ENCODE measurements at regions not wholly inside any gene's neighbourhood (a gene's known extent, or its start where the extent isn't known, plus 50 kb on each side); places are given as distances from the start of the nearest gene placed in this dataset.

- no peak for DNase-seq (ENCODE audit: low spot score)
Measured at GRCh38 chr2:15042801-15043217, 410.3 kb downstream of the LRATD1 start.

- DNase-seq (ENCODE audit: low spot score) = no peak
Measured at GRCh38 chr2:15043336-15044058, 411.0 kb downstream of the LRATD1 start.

DNA sequence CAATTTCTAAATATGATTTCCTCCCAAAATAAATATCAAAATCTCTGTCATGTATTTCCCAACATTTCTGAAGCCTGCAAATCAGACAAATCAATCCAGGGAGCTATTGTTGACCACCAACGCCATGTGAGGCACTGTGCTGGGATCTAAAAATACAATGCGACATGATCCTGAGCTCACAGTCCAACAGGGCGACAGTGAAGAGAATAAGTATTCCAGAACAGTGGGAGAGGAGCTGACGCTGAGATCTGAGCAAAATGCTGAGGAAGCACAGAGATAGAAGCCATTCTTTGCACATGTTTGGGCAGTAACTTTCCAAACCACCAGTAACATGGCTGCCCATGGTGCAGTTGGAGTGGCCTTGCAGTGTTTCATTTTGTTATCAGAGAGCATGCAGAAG is 412.5 kb downstream of the LRATD1 start:
- DNase-seq (ENCODE audit: low spot score) = no peak

GRCh38 chr2:15047184-15047583 is 414.7 kb downstream of the LRATD1 start:
- no peak for DNase-seq (ENCODE audit: low spot score)

GRCh38 chr2:15048000-15048399 is 415.5 kb downstream of the LRATD1 start:
- no peak for DNase-seq (ENCODE audit: low spot score)

DNA sequence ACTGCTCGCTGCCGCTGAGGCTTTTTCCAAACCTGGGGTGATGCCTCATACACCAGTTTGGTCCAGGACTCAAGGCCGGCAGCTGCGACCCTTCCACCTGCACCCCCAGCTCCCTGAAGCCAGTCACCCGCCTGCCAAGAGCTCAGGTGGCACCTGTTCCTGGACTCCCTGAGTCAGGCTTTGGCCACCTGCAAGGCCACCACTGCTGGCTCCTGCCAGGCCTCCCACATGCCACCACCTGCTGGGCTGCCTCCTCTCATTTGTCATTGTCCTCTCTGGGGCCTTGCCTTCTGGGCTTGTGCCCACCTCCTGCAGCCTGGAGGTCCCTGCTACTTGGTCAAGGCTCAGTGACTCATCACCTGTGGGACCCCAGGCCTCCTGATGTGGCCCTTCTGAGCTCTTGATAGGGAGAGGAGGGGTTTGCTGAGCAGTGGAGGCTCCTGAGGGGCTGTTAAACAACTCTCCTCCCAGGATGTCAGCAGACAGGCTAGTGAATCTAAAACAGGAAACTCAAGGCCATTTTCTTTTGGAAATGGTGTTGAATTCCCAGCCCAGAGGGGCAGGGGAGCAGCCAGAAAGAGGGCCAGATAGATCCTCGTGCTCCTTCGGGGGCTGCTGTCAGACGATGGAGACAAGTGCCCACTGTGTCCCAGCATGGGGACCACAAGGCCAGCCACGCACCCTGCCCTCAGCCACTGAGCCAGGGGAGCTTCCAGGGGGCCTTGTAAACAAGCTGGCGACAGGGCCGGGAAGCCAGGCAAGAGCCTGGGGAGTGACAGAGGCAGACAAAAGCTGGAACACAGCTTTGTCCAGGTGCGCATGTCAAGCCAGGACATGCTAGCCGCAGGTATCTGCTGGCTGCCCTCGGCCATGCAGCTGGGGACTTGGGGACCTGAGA is 416.8 kb downstream of the LRATD1 start:
- no peak for DNase-seq (ENCODE audit: low spot score)

DNA sequence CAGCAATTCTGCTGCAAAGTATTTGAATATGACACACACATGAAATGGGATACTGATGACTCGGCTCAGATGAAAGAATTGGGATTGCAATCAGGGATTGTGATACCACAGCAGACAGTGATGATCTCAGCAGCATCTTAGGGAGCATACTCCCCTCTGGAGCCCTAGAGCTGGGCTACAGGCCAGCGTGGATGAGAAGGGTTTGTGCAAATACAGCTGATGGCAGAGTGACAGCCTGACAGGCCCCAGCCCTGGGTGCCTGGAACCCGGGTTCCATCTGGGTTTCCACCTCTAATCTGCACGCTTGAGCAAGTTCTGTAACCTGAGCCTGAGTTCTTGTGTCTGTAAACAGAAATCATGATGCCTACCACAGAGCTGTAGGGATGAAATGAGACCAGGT is 418.0 kb downstream of the LRATD1 start:
- no peak for DNase-seq (ENCODE audit: low spot score)

DNA sequence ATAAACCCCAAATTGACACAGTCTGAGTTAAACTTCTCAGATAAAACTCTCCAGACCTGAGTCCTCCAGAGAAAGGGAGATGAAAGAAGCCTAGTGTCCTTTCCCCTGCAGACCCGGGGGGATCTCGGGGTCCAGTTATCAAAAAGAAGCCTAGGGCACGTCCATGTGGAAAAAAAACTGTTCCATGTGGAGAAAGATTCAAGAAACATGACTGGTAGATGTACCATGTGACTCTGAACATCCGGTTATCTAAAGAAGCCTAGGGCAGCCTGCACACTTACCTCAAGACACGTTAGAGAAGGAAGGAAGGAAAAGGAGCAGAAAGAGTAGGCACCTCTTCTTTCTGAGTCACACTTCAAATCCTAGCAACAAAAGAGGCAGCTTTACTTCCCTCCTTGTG is 421.0 kb downstream of the LRATD1 start:
- no peak for DNase-seq (ENCODE audit: low spot score)

- DNase-seq (ENCODE audit: low spot score) = peak; percentile 37
Measured at GRCh38 chr2:15058015-15058720, 425.7 kb downstream of the LRATD1 start.

- DNase-seq (ENCODE audit: low spot score) = no peak
Measured at GRCh38 chr2:15058721-15059157, 426.2 kb downstream of the LRATD1 start.

DNA sequence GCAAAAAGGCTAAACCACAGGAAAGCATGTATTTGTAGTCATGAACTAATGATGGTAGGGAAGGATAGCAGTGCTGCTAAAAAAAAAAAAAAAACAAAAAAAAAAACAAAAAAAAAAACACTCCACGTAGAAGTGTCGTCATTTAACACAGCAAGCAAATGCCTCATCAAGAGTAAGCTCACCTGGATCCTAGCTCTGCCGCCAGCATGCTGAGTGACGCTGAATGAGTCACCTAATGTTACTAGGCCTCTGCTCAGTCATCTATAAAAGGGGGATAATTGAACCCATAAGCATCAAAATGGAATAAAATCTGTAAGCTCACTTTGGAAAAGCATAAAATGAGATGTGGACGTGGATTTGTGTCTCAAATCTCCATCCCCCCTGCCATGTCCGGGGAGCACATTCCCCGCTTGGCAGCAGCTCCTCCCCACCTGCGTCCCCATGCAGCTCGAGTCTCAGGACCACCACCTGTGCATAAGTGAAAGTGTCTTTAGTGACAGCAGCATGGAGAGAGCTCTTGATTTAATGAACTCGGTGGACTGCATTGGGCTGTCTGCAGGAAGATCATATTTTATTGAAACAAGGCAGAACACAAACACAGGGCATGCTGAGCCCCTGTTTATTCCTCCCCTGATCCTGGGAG is 427.5 kb downstream of the LRATD1 start:
- no peak for DNase-seq (ENCODE audit: low spot score)

DNA sequence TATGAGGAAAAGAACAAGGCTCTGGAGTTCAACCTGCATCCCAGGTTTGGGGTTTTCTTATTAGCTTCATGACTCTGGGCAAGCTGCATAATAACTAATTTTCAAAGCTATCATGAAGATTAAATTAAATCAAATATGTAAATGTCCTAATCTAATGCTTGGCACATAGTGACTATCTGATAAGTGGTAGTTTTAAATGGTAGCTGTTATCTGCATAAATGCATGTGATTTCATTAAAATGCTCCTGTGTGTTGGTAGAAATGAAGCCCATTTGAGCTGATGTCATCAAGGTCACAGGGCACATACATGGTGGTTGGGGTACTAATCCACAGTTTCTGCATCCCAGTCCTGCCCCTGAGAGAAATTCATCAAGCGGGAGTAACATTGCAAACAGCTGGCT is 428.8 kb downstream of the LRATD1 start:
- no peak for DNase-seq (ENCODE audit: low spot score)

GRCh38 chr2:15066138-15066537 is 433.6 kb downstream of the LRATD1 start:
- no peak for DNase-seq (ENCODE audit: low spot score)

DNA sequence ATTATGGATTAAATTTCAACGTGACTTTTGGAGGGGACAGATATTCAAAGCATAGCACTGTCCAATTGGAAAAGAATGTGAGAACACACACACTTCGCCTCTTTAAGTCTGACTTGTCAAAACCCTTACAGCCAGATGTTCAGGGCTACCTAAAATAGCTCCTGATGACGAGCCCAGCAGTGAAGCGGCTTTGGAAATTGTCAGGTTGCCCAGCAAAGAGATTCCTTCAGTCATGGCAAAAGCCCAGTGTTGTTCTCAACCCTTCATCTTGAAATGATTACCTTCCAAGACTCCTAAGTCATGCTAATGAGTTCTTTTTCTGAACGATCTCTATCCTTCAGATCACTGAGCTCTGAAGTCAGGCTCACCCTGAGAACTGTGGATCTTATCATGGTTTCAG is 436.6 kb downstream of the LRATD1 start:
- no peak for DNase-seq (ENCODE audit: low spot score)

DNA sequence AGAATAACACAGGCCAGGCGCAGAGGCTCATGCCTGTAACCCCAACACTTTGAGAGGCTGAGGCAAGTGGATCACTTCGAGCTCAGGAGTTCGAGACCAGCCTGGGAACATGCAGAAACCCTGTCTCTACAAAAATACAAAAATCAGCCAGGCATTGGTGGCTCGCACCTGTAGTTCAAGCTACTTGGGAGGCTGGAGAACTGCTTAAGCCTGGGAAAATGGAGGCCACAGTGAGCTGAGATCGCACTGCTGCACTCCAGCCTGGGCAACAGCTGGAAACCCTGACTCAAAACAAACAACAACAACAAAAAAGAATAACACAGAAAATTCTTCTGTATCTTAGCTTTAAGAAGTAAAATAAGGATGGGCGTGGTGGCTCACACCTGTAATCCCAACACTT is 440.3 kb downstream of the LRATD1 start:
- DNase-seq (ENCODE audit: low spot score) = no peak

- no peak for DNase-seq (ENCODE audit: low spot score)
Measured at GRCh38 chr2:15073664-15074063, 441.1 kb downstream of the LRATD1 start.

GRCh38 chr2:15074319-15074718 is 441.8 kb downstream of the LRATD1 start:
- no peak for DNase-seq (ENCODE audit: low spot score)

GRCh38 chr2:15074751-15075700 is 442.5 kb downstream of the LRATD1 start:
- DNase-seq (ENCODE audit: low spot score) = no peak

DNA sequence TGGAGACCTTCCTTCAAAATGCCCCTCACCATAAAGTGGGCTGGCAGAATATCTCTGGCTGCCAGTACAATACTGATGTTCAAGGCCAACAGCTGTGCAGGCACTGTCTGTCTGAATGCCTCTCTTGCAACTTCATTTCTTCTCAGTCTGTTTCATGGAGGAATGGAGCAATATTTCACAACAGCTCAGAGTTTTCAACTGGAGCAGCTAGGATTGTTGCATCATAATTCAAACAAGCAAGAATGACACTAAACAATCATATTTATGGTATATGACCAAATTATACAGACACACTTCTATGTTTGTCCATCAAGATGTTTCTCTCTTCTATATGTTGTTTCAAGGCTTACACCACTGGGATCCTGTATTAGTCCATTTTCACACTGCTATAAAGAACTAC is 444.2 kb downstream of the LRATD1 start:
- no peak for DNase-seq (ENCODE audit: low spot score)

GRCh38 chr2:15081356-15081755 is 448.8 kb downstream of the LRATD1 start:
- no peak for DNase-seq (ENCODE audit: low spot score)
